Bronchial epithelial cell (primary cell): ENCODE measurements at regions not wholly inside any gene's neighbourhood (a gene's known extent, or its start where the extent isn't known, plus 50 kb on each side); places are given as distances from the start of the nearest gene placed in this dataset.
"Not testable (repeated sequence)": the region's sequence is repeated elsewhere in the genome, so short reads cannot be mapped to it uniquely, and the experiment has no call there.

Source experiments
- DNase-seq: peaks from one replicate; pipeline ENCODE4 v3.0.0-alpha.2; 2010; ENCODE audit warnings: low read depth
- FAIRE-seq: peaks from 2 replicates; lab custom pipeline; 2011; peaks lifted over from hg19 to GRCh38; lab: Jason Lieb, UNC
- H3K27me3 ChIP-seq: 2 replicates; pipeline ENCODE4 v1.5.1; 2011; ENCODE audit warnings: low read length; ENCODE audit not compliant: control insufficient read depth, insufficient read depth
- H3K36me3 ChIP-seq: 2 replicates; pipeline ENCODE4 v1.5.1; 2011; ENCODE audit warnings: low read length; ENCODE audit not compliant: control insufficient read depth, insufficient read depth
- H3K4me3 ChIP-seq: 2 replicates; pipeline ENCODE4 v1.5.1; 2011; ENCODE audit warnings: mild to moderate bottlenecking, low read depth, low read length, control low read depth
- TF ChIP-seq, protein P1 (sequence below): IDR thresholded peaks from 2 replicates; pipeline ENCODE4 v1.5.1; 2011; ENCODE audit warnings: mild to moderate bottlenecking, moderate library complexity, low read length, control low read depth, inconsistent platforms; ENCODE audit not compliant: insufficient read depth, severe bottlenecking

DNA sequence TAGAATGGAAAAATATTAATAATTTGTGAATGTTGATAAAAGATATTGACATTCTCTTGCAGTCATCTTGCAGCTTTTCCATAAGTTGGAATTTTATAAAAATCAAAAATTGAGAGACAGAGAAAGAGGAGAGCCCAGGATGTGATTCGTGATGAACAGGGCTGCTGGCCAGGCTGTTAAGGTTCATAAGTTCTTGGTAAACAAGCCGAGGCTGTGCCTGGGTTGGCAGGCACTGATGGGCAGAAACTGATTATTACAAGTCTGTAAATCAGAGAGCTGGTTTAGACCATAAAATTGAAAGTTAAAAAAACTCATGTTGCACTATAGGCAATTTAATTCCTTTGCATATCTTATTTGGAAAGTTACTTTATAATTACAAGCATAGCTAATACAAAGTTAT is 533.7 kb downstream of the HAPSTR1 start:
- FAIRE-seq: no peak
- no peak overlapping the region for H3K4me3 ChIP-seq
- H3K36me3 ChIP-seq: no peaks in the 10 kb centered on the region
- H3K27me3 ChIP-seq: no peaks in the 10 kb centered on the region
- TF ChIP-seq, protein P1, sequence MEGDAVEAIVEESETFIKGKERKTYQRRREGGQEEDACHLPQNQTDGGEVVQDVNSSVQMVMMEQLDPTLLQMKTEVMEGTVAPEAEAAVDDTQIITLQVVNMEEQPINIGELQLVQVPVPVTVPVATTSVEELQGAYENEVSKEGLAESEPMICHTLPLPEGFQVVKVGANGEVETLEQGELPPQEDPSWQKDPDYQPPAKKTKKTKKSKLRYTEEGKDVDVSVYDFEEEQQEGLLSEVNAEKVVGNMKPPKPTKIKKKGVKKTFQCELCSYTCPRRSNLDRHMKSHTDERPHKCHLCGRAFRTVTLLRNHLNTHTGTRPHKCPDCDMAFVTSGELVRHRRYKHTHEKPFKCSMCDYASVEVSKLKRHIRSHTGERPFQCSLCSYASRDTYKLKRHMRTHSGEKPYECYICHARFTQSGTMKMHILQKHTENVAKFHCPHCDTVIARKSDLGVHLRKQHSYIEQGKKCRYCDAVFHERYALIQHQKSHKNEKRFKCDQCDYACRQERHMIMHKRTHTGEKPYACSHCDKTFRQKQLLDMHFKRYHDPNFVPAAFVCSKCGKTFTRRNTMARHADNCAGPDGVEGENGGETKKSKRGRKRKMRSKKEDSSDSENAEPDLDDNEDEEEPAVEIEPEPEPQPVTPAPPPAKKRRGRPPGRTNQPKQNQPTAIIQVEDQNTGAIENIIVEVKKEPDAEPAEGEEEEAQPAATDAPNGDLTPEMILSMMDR: no peak
- DNase-seq: no peak

DNA sequence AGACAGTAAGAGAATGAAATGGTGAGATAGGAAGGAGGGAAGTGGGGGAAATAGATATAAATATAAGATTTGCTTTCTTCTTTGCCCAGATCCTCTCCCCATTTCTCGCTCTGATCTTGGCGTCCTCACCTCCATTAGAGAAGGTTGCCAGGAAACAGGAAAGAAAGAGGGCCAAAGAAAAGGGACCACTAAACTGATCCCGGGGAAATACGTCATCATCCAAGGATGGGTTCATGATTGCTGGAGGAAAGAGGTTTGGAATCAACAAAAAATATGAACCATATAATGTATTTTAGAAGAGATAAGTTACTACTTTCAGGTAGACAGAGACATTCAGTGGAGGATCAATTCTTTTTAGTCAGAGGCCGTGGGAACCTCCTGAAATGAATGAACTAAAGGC is 536.0 kb downstream of the HAPSTR1 start:
- H3K27me3 ChIP-seq: no peaks in the 10 kb centered on the region
- TF ChIP-seq, protein P1: no peak
- H3K36me3 ChIP-seq: no peaks in the 10 kb centered on the region
- DNase-seq (no peak), FAIRE-seq (no peak)
- H3K4me3 ChIP-seq: no peak overlapping the region

DNA sequence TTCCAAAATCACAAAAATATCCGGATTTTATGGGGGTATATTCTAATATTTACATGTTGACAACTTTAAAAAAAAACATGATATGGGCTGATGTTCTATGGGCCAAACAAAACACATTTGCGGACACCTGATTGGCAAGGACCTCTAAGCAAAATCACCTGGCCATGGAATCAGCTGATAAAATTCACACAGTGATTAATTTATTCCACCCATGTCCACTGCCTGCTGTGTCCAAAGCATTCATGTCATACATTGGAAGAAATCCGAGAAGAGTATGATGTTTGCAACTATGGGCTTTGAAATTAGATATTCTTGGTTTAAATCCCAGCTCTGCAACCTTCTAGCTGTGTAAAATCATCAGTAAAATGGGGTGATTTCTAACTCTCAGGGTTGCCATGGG is 538.7 kb downstream of the HAPSTR1 start:
- FAIRE-seq (no peak), DNase-seq (no peak)
- no peak overlapping the region for H3K4me3 ChIP-seq
- TF ChIP-seq, protein P1: no peak
- H3K36me3 ChIP-seq: no peaks in the 10 kb centered on the region
- H3K27me3 ChIP-seq: no peaks in the 10 kb centered on the region

DNA sequence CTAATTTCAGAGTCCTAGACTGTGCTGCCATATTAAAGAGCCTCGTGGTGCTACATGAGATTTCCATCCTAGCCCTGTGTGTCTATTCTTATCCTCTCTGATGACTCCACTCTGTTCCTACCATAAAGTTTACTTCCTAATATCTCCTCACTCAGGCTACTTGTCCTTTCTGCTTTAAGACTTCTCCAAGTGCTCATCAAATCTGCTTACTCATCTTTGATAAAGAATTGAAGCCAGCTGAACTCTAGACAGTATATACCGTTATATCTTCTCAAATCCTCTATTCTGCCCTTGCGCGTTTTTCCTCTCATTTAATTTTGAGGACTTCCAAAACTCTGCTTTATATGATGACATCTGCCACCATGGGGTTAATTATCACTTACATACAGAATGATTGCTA is 539.5 kb downstream of the HAPSTR1 start:
- FAIRE-seq: no peak
- no peak for DNase-seq
- Histone ChIP-seq H3K36me3 (no peaks in the 10 kb centered on the region), H3K27me3 (no peaks in the 10 kb centered on the region), H3K4me3 (no peak overlapping the region)
- TF ChIP-seq, protein P1: no peak

DNA sequence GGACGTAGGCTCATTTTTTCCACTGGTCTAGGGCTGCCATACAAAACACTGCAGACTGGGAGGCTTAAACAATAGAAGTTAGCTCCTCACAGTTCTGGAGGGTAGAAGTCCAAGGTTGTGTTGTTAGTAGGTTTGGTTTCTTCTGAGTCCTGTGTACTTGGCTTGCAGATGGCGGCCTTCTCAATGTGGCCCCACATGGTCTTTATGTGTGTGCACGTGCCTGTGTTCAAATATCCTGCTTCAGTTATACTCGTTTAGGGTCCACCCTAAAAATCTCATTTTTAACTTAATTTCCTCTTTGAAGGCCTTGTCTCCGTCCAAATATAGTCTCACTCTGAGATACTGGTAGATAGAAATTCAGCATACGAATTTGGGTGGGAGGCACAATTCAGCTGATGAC is 542.4 kb downstream of the HAPSTR1 start:
- H3K4me3 ChIP-seq: no peak overlapping the region
- H3K27me3 ChIP-seq: no peaks in the 10 kb centered on the region
- FAIRE-seq: no peak
- TF ChIP-seq, protein P1: no peak
- no peaks in the 10 kb centered on the region for H3K36me3 ChIP-seq
- no peak for DNase-seq

DNA sequence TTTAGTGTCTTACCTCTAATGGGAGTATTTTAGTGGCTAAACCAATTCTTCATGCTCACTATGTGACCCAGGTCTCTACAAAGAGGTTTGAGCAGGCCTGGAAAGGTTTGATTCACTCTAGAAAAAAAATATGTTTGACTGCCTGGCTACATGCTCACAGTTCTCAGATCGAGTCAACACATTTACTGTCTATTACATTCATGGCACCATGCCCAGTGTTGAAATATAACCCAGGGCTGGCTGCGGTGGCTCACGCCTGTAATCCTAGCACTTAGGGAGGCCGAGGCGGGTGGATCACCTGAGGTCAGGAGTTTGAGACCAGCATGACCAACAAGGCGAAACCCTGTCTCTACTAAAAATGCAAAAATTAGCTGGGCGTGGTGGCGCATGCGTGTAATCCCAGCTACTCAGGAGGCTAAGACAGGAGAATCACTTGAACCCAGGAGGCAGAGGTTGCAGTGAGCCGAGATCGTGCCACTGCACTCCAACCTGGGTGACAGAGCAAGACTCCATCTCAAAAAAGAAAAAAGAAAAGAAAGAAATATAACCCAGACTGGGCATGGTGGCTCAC is 543.8 kb downstream of the HAPSTR1 start:
- H3K36me3 ChIP-seq, DNase-seq, H3K4me3 ChIP-seq, FAIRE-seq, H3K27me3 ChIP-seq: not testable (repeated sequence)
